Natural killer cell (primary cell): ENCODE measurements at regions not wholly inside any gene's neighbourhood (a gene's known extent, or its start where the extent isn't known, plus 50 kb on each side); places are given as distances from the start of the nearest gene placed in this dataset.

ENCODE experiments used
- ATAC-seq, 3 donors: fragments of 150-1000 bp in 2 of 3; fragments of 200-7000 bp in 1 of 3; cut with Tn5 transposase; 1 replicate in 1 of 3; 2 replicates in 2 of 3; pipeline ENCODE4 v1.10.0; 2021; ENCODE audit warnings: mild to moderate bottlenecking in 2 of 3, moderate library complexity in 2 of 3
- DNase-seq, 2 donors: peaks; one replicate each; pipeline versions ENCODE4 v3.0.0 to v3.0.0-alpha.2; 2013 to 2021; ENCODE audit warnings: mixed read lengths in 1 of 2
- H3K27ac ChIP-seq: one replicate; pipeline ENCODE4 v1.5.1; 2013; ENCODE audit warnings: mild to moderate bottlenecking, low read length
- H3K27me3 ChIP-seq: one replicate; pipeline ENCODE4 v1.6.1; 2013; ENCODE audit warnings: low read length; ENCODE audit not compliant: control insufficient read depth, insufficient read depth
- H3K36me3 ChIP-seq: one replicate; pipeline ENCODE4 v1.6.1; 2013; ENCODE audit warnings: low read length; ENCODE audit not compliant: control insufficient read depth, insufficient read depth
- H3K4me1 ChIP-seq: one replicate; pipeline ENCODE4 v1.6.1; 2013; ENCODE audit warnings: low read length; ENCODE audit not compliant: control insufficient read depth, insufficient read depth
- H3K4me3 ChIP-seq: one replicate; pipeline ENCODE4 v1.5.1; 2013; ENCODE audit warnings: low read length
- H3K9me3 ChIP-seq: one replicate; pipeline ENCODE4 v1.6.1; 2013; ENCODE audit warnings: low read length; ENCODE audit not compliant: control insufficient read depth, insufficient read depth
- H3K27ac Mint-ChIP-seq, 2 donors: one replicate each; pipeline ENCODE4 v1.8.0; 2022; ENCODE audit warnings: mild to moderate bottlenecking in 2 of 2, mixed read lengths in 2 of 2, moderate library complexity in 1 of 2
- H3K27me3 Mint-ChIP-seq, 2 donors: one replicate each; pipeline ENCODE4 v1.8.0; 2022; ENCODE audit warnings: low read depth in 2 of 2, mixed read lengths in 2 of 2
- H3K36me3 Mint-ChIP-seq: one replicate; pipeline ENCODE4 v1.8.0; 2022; ENCODE audit warnings: mixed read lengths
- H3K4me1 Mint-ChIP-seq, 2 donors: one replicate each; pipeline ENCODE4 v1.8.0; 2022; ENCODE audit warnings: mixed read lengths in 2 of 2
- H3K4me3 Mint-ChIP-seq: one replicate; pipeline ENCODE4 v1.8.0; 2022; ENCODE audit warnings: mild to moderate bottlenecking, moderate library complexity, mixed read lengths
- H3K9me3 Mint-ChIP-seq, 2 donors: one replicate each; pipeline ENCODE4 v1.8.0; 2022; ENCODE audit warnings: mixed read lengths in 2 of 2
- WGBS: methylation state at CpG from one replicate; pipeline ENCODE4 v1.1.7; 2013; ENCODE audit warnings: missing lambda C conversion rate; ENCODE audit not compliant: insufficient coverage; 5-methylcytosine and 5-hydroxymethylcytosine counted together
- intact Hi-C: fragments of 100-400 bp; cut with micrococcal nuclease; formaldehyde crosslinking; loops from one replicate; pipeline ENCODE4 v1.14.2; 2022
- TF ChIP-seq, protein P1 (sequence below): fragments of 200-600 bp; IDR thresholded peaks from one replicate; pipeline ENCODE4 v1.8.0; 2022; ENCODE audit warnings: antibody characterized with exemption

DNA sequence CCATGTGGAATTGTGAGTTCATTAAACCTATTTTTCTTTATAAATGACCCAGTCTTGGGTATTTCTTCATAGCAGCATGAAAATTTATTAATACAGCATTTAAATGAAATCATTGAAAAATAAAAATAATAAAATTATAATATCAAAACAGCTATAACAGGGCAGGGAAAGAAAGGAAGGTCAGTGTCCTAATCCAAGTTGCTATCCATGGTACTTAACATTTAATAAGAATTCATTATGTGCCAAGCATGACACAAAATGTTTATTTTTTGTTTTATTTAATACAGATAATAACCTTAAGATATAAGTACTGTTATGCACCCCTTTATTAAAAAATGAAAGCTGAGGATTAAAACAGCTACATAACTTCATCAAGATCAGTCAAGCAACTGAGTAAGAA is 838.4 kb downstream of the RAB28 start:
- Mint-ChIP-seq H3K27me3 (no peaks in the 10 kb centered on the region), H3K4me3 (no peak overlapping the region), H3K36me3 (no peaks in the 10 kb centered on the region), H3K4me1 (no peaks in the 10 kb centered on the region), H3K27ac (no peak overlapping the region), H3K9me3 (peaks cover 0 to 2% of the 10 kb centered on the region in 2 donors)
- no peaks in the 10 kb centered on the region for H3K36me3 ChIP-seq
- no peaks in the 10 kb centered on the region for H3K9me3 ChIP-seq
- no peak overlapping the region for H3K4me3 ChIP-seq
- no peak for DNase-seq
- ATAC-seq: no peak
- H3K27ac ChIP-seq: no peak overlapping the region
- intact Hi-C loops: no loop called here
- TF ChIP-seq, protein P1, sequence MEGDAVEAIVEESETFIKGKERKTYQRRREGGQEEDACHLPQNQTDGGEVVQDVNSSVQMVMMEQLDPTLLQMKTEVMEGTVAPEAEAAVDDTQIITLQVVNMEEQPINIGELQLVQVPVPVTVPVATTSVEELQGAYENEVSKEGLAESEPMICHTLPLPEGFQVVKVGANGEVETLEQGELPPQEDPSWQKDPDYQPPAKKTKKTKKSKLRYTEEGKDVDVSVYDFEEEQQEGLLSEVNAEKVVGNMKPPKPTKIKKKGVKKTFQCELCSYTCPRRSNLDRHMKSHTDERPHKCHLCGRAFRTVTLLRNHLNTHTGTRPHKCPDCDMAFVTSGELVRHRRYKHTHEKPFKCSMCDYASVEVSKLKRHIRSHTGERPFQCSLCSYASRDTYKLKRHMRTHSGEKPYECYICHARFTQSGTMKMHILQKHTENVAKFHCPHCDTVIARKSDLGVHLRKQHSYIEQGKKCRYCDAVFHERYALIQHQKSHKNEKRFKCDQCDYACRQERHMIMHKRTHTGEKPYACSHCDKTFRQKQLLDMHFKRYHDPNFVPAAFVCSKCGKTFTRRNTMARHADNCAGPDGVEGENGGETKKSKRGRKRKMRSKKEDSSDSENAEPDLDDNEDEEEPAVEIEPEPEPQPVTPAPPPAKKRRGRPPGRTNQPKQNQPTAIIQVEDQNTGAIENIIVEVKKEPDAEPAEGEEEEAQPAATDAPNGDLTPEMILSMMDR: no peak
- H3K27me3 ChIP-seq: no peaks in the 10 kb centered on the region
- H3K4me1 ChIP-seq: no peaks in the 10 kb centered on the region

DNA sequence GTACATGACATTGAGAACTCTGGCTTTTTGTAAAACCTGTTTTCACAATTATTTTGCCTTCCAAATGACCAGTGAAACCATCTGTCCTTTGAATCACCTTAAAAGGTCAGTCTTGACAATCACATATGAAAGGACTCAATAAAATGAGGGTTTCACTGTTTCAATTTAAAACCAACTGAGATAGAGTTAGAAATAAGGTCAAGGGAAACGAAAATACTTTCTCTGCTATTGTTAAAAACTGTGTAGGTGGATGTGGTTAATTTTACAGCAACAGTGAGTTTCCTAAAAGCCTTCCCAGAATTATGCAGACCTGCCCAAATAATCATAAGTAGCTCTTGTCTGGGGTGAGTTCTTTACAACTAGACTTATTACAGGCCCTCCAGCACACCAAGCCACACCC is 839.9 kb downstream of the RAB28 start:
- Mint-ChIP-seq H3K27ac (no peak overlapping the region), H3K36me3 (no peaks in the 10 kb centered on the region), H3K4me3 (no peak overlapping the region), H3K9me3 (peaks cover 0 to 2% of the 10 kb centered on the region in 2 donors), H3K27me3 (no peaks in the 10 kb centered on the region), H3K4me1 (no peaks in the 10 kb centered on the region)
- Histone ChIP-seq H3K27me3 (no peaks in the 10 kb centered on the region), H3K36me3 (no peaks in the 10 kb centered on the region), H3K4me1 (no peaks in the 10 kb centered on the region), H3K9me3 (no peaks in the 10 kb centered on the region), H3K27ac (no peak overlapping the region), H3K4me3 (no peak overlapping the region)
- no peak for ATAC-seq
- 100% methylated on average over 1 of the region's 1 CpG for WGBS
- intact Hi-C loops: no loop called here
- DNase-seq: no peak
- TF ChIP-seq, protein P1: no peak

DNA sequence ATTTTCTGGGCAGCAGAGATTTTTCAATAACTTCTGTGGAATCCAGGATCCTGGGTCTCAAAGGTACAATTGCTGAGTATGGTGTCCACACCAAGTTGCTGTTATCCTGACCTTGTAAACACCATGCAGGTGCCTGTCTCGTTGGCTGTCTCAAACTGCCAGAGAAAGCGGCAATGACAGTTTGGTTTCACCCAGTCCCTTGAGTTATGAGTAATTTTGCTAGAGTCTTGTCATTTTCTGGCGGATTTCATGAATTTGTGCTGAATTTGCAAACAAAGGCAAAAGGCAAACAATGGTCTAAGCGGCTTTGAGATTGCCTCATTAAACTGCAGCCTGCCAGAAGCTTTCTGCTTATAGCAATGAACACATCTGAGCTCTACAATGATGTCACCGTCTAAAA is 847.9 kb downstream of the RAB28 start:
- no peak for ATAC-seq

DNA sequence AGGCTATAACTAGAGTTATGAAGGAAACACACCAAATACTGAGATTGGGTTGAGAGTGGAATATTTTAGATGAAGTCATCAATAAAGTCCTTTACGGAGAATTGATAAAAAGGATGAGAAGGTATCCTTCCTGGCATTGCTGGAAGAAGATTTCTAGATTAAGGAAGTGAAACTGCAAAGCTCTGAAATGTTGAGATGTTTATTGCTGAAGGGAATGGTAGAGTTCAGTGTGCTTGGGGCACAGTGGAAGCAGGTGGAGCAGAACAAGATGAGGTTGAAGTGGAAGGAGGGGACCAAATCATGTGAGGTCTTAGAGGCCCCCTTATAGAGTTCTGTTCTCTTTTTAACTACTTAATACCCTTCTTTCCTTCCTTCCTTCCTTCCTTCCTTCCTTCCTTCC is 848.5 kb downstream of the RAB28 start:
- Histone ChIP-seq H3K27ac (no peak overlapping the region), H3K4me1 (no peaks in the 10 kb centered on the region), H3K36me3 (no peaks in the 10 kb centered on the region), H3K4me3 (no peak overlapping the region), H3K9me3 (no peaks in the 10 kb centered on the region), H3K27me3 (no peaks in the 10 kb centered on the region)
- Mint-ChIP-seq H3K27ac (no peak overlapping the region), H3K4me3 (no peak overlapping the region), H3K36me3 (no peaks in the 10 kb centered on the region), H3K9me3 (peaks cover 0 to 7% of the 10 kb centered on the region in 2 donors), H3K27me3 (no peaks in the 10 kb centered on the region), H3K4me1 (no peaks in the 10 kb centered on the region)
- intact Hi-C loops: no loop called here
- WGBS: 68% methylated on average over 1 of the region's 1 CpG
- TF ChIP-seq, protein P1: no peak
- DNase-seq (no peak), ATAC-seq (no peak)

More for the DNA sequence above, 847.9 kb downstream of the RAB28 start:
- H3K4me3 Mint-ChIP-seq: no peak overlapping the region
- Histone ChIP-seq H3K4me3 (no peak overlapping the region), H3K27me3 (no peaks in the 10 kb centered on the region), H3K9me3 (no peaks in the 10 kb centered on the region), H3K4me1 (no peaks in the 10 kb centered on the region), H3K27ac (no peak overlapping the region), H3K36me3 (no peaks in the 10 kb centered on the region)
- WGBS: 79% methylated on average over 5 of the region's 5 CpGs
- intact Hi-C loops: no loop called here
- TF ChIP-seq, protein P1: no peak
- no peaks in the 10 kb centered on the region for H3K27me3 Mint-ChIP-seq
- peaks cover 0 to 7% of the 10 kb centered on the region in 2 donors for H3K9me3 Mint-ChIP-seq
- no peak for DNase-seq
- no peaks in the 10 kb centered on the region for H3K36me3 Mint-ChIP-seq
- no peak overlapping the region for H3K27ac Mint-ChIP-seq
- H3K4me1 Mint-ChIP-seq: no peaks in the 10 kb centered on the region
